ENCODE measurements at regions not wholly inside any gene's neighbourhood (a gene's known extent, or its start where the extent isn't known, plus 50 kb on each side); places are given as distances from the start of the nearest gene placed in this dataset.
A peak's percentile ranks its signal among the peaks of the same experiment; 100 is the strongest.

- H3K27ac Mint-ChIP-seq = no peak overlapping the region
- H3K9me3 Mint-ChIP-seq = no peaks in the 10 kb centered on the region
- H3K36me3 Mint-ChIP-seq (ENCODE audit: low read depth) = no peaks in the 10 kb centered on the region
- H3K4me1 Mint-ChIP-seq = no peaks in the 10 kb centered on the region
- TF ChIP-seq CTCF (IDR thresholded peaks at IDR 0.05; ENCODE audit: unreplicated experiment in 3 of 3) = no peak
- H3K27me3 Mint-ChIP-seq (ENCODE audit: low read depth) = peaks cover 21% of the 10 kb centered on the region
- no peak overlapping the region for H3K4me3 Mint-ChIP-seq
Measured at GRCh38 chr3:137647179-137647578, 116.9 kb upstream of the SOX14 start.

GRCh38 chr3:137669519-137670060 lies 94.5 kb upstream of the SOX14 start:
- peaks cover 14% of the 10 kb centered on the region for H3K9me3 Mint-ChIP-seq
- H3K36me3 Mint-ChIP-seq (ENCODE audit: low read depth) = no peaks in the 10 kb centered on the region
- H3K27me3 Mint-ChIP-seq (ENCODE audit: low read depth) = no peaks in the 10 kb centered on the region
- peak overlapping the region in 1 of 3 experiments; percentile 86 for H3K27ac Mint-ChIP-seq
- no peak overlapping the region for H3K4me3 Mint-ChIP-seq
- TF ChIP-seq CTCF (IDR thresholded peaks at IDR 0.05; ENCODE audit: unreplicated experiment in 3 of 3) = no peak
- H3K4me1 Mint-ChIP-seq = no peaks in the 10 kb centered on the region

GRCh38 chr3:137687181-137687879 lies 76.8 kb upstream of the SOX14 start:
- Mint-ChIP-seq H3K4me1 (no peaks in the 10 kb centered on the region), H3K9me3 (no peaks in the 10 kb centered on the region), H3K36me3 (ENCODE audit: low read depth) (no peaks in the 10 kb centered on the region), H3K4me3 (no peak overlapping the region), H3K27ac (no peak overlapping the region), H3K27me3 (ENCODE audit: low read depth) (peaks cover 5% of the 10 kb centered on the region)
- no peak for TF ChIP-seq CTCF (IDR thresholded peaks at IDR 0.05; ENCODE audit: unreplicated experiment in 3 of 3)

GRCh38 chr3:137692803-137693431 lies 71.2 kb upstream of the SOX14 start:
- Mint-ChIP-seq H3K27me3 (ENCODE audit: low read depth) (no peaks in the 10 kb centered on the region), H3K9me3 (no peaks in the 10 kb centered on the region), H3K27ac (no peak overlapping the region)

GRCh38 chr3:137693791-137694190 lies 70.3 kb upstream of the SOX14 start:
- no peaks in the 10 kb centered on the region for H3K9me3 Mint-ChIP-seq
- no peaks in the 10 kb centered on the region for H3K36me3 Mint-ChIP-seq (ENCODE audit: low read depth)
- no peaks in the 10 kb centered on the region for H3K27me3 Mint-ChIP-seq (ENCODE audit: low read depth)
- TF ChIP-seq CTCF (IDR thresholded peaks at IDR 0.05; ENCODE audit: unreplicated experiment in 3 of 3) = no peak
- no peak overlapping the region for H3K27ac Mint-ChIP-seq
- H3K4me3 Mint-ChIP-seq = no peak overlapping the region
- H3K4me1 Mint-ChIP-seq = no peaks in the 10 kb centered on the region

More at GRCh38 chr3:137692803-137693431, 71.2 kb upstream of the SOX14 start:
- no peaks in the 10 kb centered on the region for H3K36me3 Mint-ChIP-seq (ENCODE audit: low read depth)
- peak; percentile 15 to 51 (median 32) for TF ChIP-seq CTCF (IDR thresholded peaks at IDR 0.05; ENCODE audit: unreplicated experiment in 3 of 3)
- no peaks in the 10 kb centered on the region for H3K4me1 Mint-ChIP-seq
- H3K4me3 Mint-ChIP-seq = no peak overlapping the region
